CD4-positive, alpha-beta memory T cell (primary cell): ENCODE measurements at regions not wholly inside any gene's neighbourhood (a gene's known extent, or its start where the extent isn't known, plus 50 kb on each side); places are given as distances from the start of the nearest gene placed in this dataset.

ENCODE experiments used
- CTCF ChIA-PET: fragments of 350-600 bp; sonication (Branson Sonifier 250); formaldehyde crosslinking; loops from one replicate; lab custom pipeline; 2021; ENCODE audit warnings: inconsistent platforms; ENCODE audit not compliant: partially characterized antibody; lab: Charles Lee
- POLR2A ChIA-PET: fragments of 350-600 bp; sonication (Branson Sonifier 250); formaldehyde crosslinking; loops from one replicate; lab custom pipeline; 2021; ENCODE audit not compliant: partially characterized antibody; lab: Charles Lee
- DNase-seq, 5 donors: peaks; one replicate each; pipeline versions ENCODE4 v3.0.0 to v3.0.0-alpha.2; 2020 to 2022; ENCODE audit warnings: mixed read lengths in 1 of 5
- H3K27ac ChIP-seq: one replicate; pipeline ENCODE4 v1.7.0; 2013; ENCODE audit warnings: low read depth, low read length
- H3K27me3 ChIP-seq: 2 replicates; pipeline ENCODE4 v1.7.0; 2013; ENCODE audit warnings: mild to moderate bottlenecking, low read length, moderate library complexity; ENCODE audit not compliant: insufficient read depth
- H3K36me3 ChIP-seq: 2 replicates; pipeline ENCODE4 v1.7.0; 2013; ENCODE audit warnings: mild to moderate bottlenecking, low read length, moderate library complexity; ENCODE audit not compliant: insufficient read depth
- H3K4me1 ChIP-seq: 2 replicates; pipeline ENCODE4 v1.7.0; 2013; ENCODE audit warnings: mild to moderate bottlenecking, low read length, moderate library complexity; ENCODE audit not compliant: insufficient read depth
- H3K4me3 ChIP-seq, 2 donors: one replicate each; pipeline ENCODE4 v1.7.0; 2013; ENCODE audit warnings: low read length in 2 of 2, mild to moderate bottlenecking in 1 of 2
- H3K9me3 ChIP-seq, 2 donors: one replicate each; pipeline ENCODE4 v1.7.0; 2013; ENCODE audit warnings: low read length in 2 of 2, control low read depth in 1 of 2; ENCODE audit not compliant: control insufficient read depth in 1 of 2
- H3K27ac Mint-ChIP-seq, 7 donors: one replicate each; pipeline ENCODE4 v1.8.0; 2020 to 2021; ENCODE audit warnings: mixed read lengths in 7 of 7, mild to moderate bottlenecking in 6 of 7, inconsistent platforms in 3 of 7, moderate library complexity in 3 of 7
- H3K27me3 Mint-ChIP-seq, 2 donors: one replicate each; pipeline ENCODE4 v1.8.0; 2020 to 2021; ENCODE audit warnings: mixed read lengths in 2 of 2
- H3K36me3 Mint-ChIP-seq, 2 donors: one replicate each; pipeline ENCODE4 v1.8.0; 2020 to 2021; ENCODE audit warnings: mixed read lengths in 2 of 2, inconsistent platforms in 1 of 2, mild to moderate bottlenecking in 1 of 2
- H3K4me1 Mint-ChIP-seq, 4 donors: one replicate each; pipeline ENCODE4 v1.8.0; 2020 to 2021; ENCODE audit warnings: mixed read lengths in 4 of 4, mild to moderate bottlenecking in 1 of 4
- H3K4me3 Mint-ChIP-seq, 8 donors: one replicate each; pipeline ENCODE4 v1.8.0; 2020 to 2021; ENCODE audit warnings: mixed read lengths in 8 of 8, mild to moderate bottlenecking in 7 of 8, moderate library complexity in 6 of 8, inconsistent platforms in 3 of 8
- H3K9me3 Mint-ChIP-seq, 8 donors: one replicate each; pipeline ENCODE4 v1.8.0; 2020 to 2021; ENCODE audit warnings: mixed read lengths in 8 of 8, mild to moderate bottlenecking in 5 of 8, inconsistent platforms in 3 of 8, moderate library complexity in 1 of 8
- intact Hi-C: fragments of 100-400 bp; cut with micrococcal nuclease; formaldehyde crosslinking; loops from one replicate; pipeline ENCODE4 v1.15.1; 2023

- no peak for DNase-seq
- H3K4me3 ChIP-seq: no peak overlapping the region
- Mint-ChIP-seq H3K9me3 (peaks cover 0 to 10% (median 0%) of the 10 kb centered on the region in 8 donors), H3K27ac (no peak overlapping the region), H3K27me3 (no peaks in the 10 kb centered on the region), H3K4me1 (no peaks in the 10 kb centered on the region), H3K36me3 (no peaks in the 10 kb centered on the region), H3K4me3 (no peak overlapping the region)
- H3K9me3 ChIP-seq: no peaks in the 10 kb centered on the region
- H3K4me1 ChIP-seq: no peaks in the 10 kb centered on the region
- no peak overlapping the region for H3K27ac ChIP-seq
- no peaks in the 10 kb centered on the region for H3K36me3 ChIP-seq
- H3K27me3 ChIP-seq: no peaks in the 10 kb centered on the region
- ChIA-PET POLR2A (no interaction called here), CTCF (no interaction called here)
- intact Hi-C loops: no loop called here
Observed at GRCh38 chr6:71444222-71444621, 155.6 kb downstream of the OGFRL1 start.

GRCh38 chr6:71446057-71446456, 157.4 kb downstream of the OGFRL1 start:
- no peak overlapping the region for H3K27ac Mint-ChIP-seq
- H3K27me3 Mint-ChIP-seq: no peaks in the 10 kb centered on the region
- intact Hi-C loops: no loop called here
- Histone ChIP-seq H3K36me3 (no peaks in the 10 kb centered on the region), H3K27me3 (no peaks in the 10 kb centered on the region), H3K27ac (no peak overlapping the region), H3K4me3 (no peak overlapping the region), H3K4me1 (no peaks in the 10 kb centered on the region), H3K9me3 (no peaks in the 10 kb centered on the region)
- no peaks in the 10 kb centered on the region for H3K4me1 Mint-ChIP-seq
- DNase-seq: no peak
- CTCF ChIA-PET: no interaction called here
- H3K4me3 Mint-ChIP-seq: no peak overlapping the region
- POLR2A ChIA-PET: no interaction called here
- H3K36me3 Mint-ChIP-seq: no peaks in the 10 kb centered on the region
- peaks cover 0 to 5% (median 0%) of the 10 kb centered on the region in 8 donors for H3K9me3 Mint-ChIP-seq

- CTCF ChIA-PET: no interaction called here
- Mint-ChIP-seq H3K27ac (no peak overlapping the region), H3K4me1 (no peaks in the 10 kb centered on the region), H3K36me3 (no peaks in the 10 kb centered on the region), H3K9me3 (peaks cover 0 to 5% (median 0%) of the 10 kb centered on the region in 8 donors), H3K27me3 (no peaks in the 10 kb centered on the region), H3K4me3 (no peak overlapping the region)
- no peaks in the 10 kb centered on the region for H3K4me1 ChIP-seq
- DNase-seq: no peak
- H3K36me3 ChIP-seq: no peaks in the 10 kb centered on the region
- no peak overlapping the region for H3K27ac ChIP-seq
- intact Hi-C loops: no loop called here
- no peak overlapping the region for H3K4me3 ChIP-seq
- no peaks in the 10 kb centered on the region for H3K9me3 ChIP-seq
- POLR2A ChIA-PET: no interaction called here
- no peaks in the 10 kb centered on the region for H3K27me3 ChIP-seq
Observed at GRCh38 chr6:71446470-71446869, 157.9 kb downstream of the OGFRL1 start.

- no peaks in the 10 kb centered on the region for H3K9me3 ChIP-seq
- Mint-ChIP-seq H3K4me3 (no peak overlapping the region), H3K9me3 (no peaks in the 10 kb centered on the region), H3K36me3 (no peaks in the 10 kb centered on the region), H3K27ac (no peak overlapping the region), H3K4me1 (no peaks in the 10 kb centered on the region), H3K27me3 (peaks cover 0 to 1% of the 10 kb centered on the region in 2 donors)
- no peak for DNase-seq
- POLR2A ChIA-PET: no interaction called here
- no peaks in the 10 kb centered on the region for H3K27me3 ChIP-seq
- no peak overlapping the region for H3K27ac ChIP-seq
- no peak overlapping the region for H3K4me3 ChIP-seq
- intact Hi-C loops: no loop called here
- H3K36me3 ChIP-seq: no peaks in the 10 kb centered on the region
- CTCF ChIA-PET: no interaction called here
- no peaks in the 10 kb centered on the region for H3K4me1 ChIP-seq
Observed at GRCh38 chr6:71452697-71453370, 164.2 kb downstream of the OGFRL1 start.

- H3K9me3 Mint-ChIP-seq: no peaks in the 10 kb centered on the region
- intact Hi-C loops: no loop called here
- no peaks in the 10 kb centered on the region for H3K4me1 Mint-ChIP-seq
- no peak for DNase-seq
- no peaks in the 10 kb centered on the region for H3K36me3 ChIP-seq
- POLR2A ChIA-PET: no interaction called here
- H3K27ac ChIP-seq: no peak overlapping the region
- no peaks in the 10 kb centered on the region for H3K27me3 ChIP-seq
- H3K27me3 Mint-ChIP-seq: peaks cover 0 to 1% of the 10 kb centered on the region in 2 donors
- no peaks in the 10 kb centered on the region for H3K36me3 Mint-ChIP-seq
- CTCF ChIA-PET: no interaction called here
- H3K4me3 Mint-ChIP-seq: no peak overlapping the region
- no peak overlapping the region for H3K4me3 ChIP-seq
- no peaks in the 10 kb centered on the region for H3K9me3 ChIP-seq
- no peak overlapping the region for H3K27ac Mint-ChIP-seq
- H3K4me1 ChIP-seq: no peaks in the 10 kb centered on the region
Observed at GRCh38 chr6:71453371-71453706, 164.7 kb downstream of the OGFRL1 start.

GRCh38 chr6:71454056-71454455, 165.4 kb downstream of the OGFRL1 start:
- H3K4me3 ChIP-seq: no peak overlapping the region
- intact Hi-C loops: no loop called here
- no peaks in the 10 kb centered on the region for H3K4me1 ChIP-seq
- ChIA-PET POLR2A (no interaction called here), CTCF (no interaction called here)
- H3K27ac Mint-ChIP-seq: no peak overlapping the region
- no peaks in the 10 kb centered on the region for H3K36me3 ChIP-seq
- H3K27me3 ChIP-seq: no peaks in the 10 kb centered on the region
- no peak overlapping the region for H3K4me3 Mint-ChIP-seq
- H3K9me3 Mint-ChIP-seq: no peaks in the 10 kb centered on the region
- no peaks in the 10 kb centered on the region for H3K36me3 Mint-ChIP-seq
- peaks cover 0 to 1% of the 10 kb centered on the region in 2 donors for H3K27me3 Mint-ChIP-seq
- no peak overlapping the region for H3K27ac ChIP-seq
- H3K4me1 Mint-ChIP-seq: no peaks in the 10 kb centered on the region
- H3K9me3 ChIP-seq: no peaks in the 10 kb centered on the region
- no peak for DNase-seq

GRCh38 chr6:71457929-71458328, 169.3 kb downstream of the OGFRL1 start:
- Histone ChIP-seq H3K4me3 (no peak overlapping the region), H3K4me1 (no peaks in the 10 kb centered on the region), H3K36me3 (no peaks in the 10 kb centered on the region), H3K27ac (no peak overlapping the region), H3K9me3 (no peaks in the 10 kb centered on the region), H3K27me3 (no peaks in the 10 kb centered on the region)
- ChIA-PET POLR2A (no interaction called here), CTCF (no interaction called here)
- Mint-ChIP-seq H3K4me3 (no peak overlapping the region), H3K36me3 (no peaks in the 10 kb centered on the region), H3K4me1 (no peaks in the 10 kb centered on the region), H3K9me3 (no peaks in the 10 kb centered on the region), H3K27me3 (peaks cover 0 to 1% of the 10 kb centered on the region in 2 donors), H3K27ac (no peak overlapping the region)
- intact Hi-C loops: no loop called here
- no peak for DNase-seq

- no peaks in the 10 kb centered on the region for H3K36me3 ChIP-seq
- H3K4me3 ChIP-seq: no peak overlapping the region
- H3K27me3 ChIP-seq: no peaks in the 10 kb centered on the region
- Mint-ChIP-seq H3K36me3 (no peaks in the 10 kb centered on the region), H3K27me3 (peaks cover 0 to 1% of the 10 kb centered on the region in 2 donors), H3K9me3 (peaks cover 0 to 3% (median 0%) of the 10 kb centered on the region in 8 donors), H3K4me3 (no peak overlapping the region), H3K27ac (no peak overlapping the region), H3K4me1 (no peaks in the 10 kb centered on the region)
- ChIA-PET POLR2A (no interaction called here), CTCF (no interaction called here)
- H3K4me1 ChIP-seq: no peaks in the 10 kb centered on the region
- intact Hi-C loops: no loop called here
- H3K9me3 ChIP-seq: no peaks in the 10 kb centered on the region
- no peak overlapping the region for H3K27ac ChIP-seq
- no peak for DNase-seq
Observed at GRCh38 chr6:71459162-71459561, 170.6 kb downstream of the OGFRL1 start.
